HG03460 (cell line): ENCODE measurements at regions not wholly inside any gene's neighbourhood (a gene's known extent, or its start where the extent isn't known, plus 50 kb on each side); places are given as distances from the start of the nearest gene placed in this dataset.
"Not testable (repeated sequence)": the region's sequence is repeated elsewhere in the genome, so short reads cannot be mapped to it uniquely, and the experiment has no call there.

Experiments
- ATAC-seq: cut with Tn5 transposase; IDR thresholded peaks from one replicate; pipeline ENCODE4 v1.9.1; 2021; ENCODE audit not compliant: unreplicated experiment

DNA sequence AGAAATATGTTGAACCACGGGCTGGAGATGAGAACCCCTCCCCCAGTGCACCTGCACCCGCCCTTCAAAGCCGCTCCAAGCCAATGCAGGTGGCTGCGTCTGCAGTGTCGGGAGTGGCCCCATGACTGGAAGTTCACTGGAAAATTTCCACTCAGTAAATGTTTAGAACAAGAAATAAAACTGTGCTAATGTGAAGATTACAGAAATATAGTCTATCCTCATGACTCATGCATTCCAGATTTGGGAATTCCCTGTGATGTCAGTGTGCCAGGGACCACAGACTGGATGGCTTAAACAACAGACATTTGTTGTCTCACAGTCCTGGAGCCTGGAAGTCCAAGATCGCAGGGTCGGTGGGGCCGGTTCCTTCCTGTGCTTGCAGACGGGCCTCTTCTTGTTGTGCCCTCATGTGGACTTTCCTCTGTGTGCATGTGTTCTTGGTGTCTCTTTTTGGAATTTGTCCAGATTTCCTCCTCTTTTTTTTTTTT, 3967.0 kb upstream of the TPTE start:
- ATAC-seq, result not testable (repeated sequence)

- peak; percentile 56 for ATAC-seq
Observed at GRCh38 chr21:6556516-6556915, 3964.9 kb upstream of the TPTE start.

GRCh38 chr21:6557415-6557814, 3964.0 kb upstream of the TPTE start:
- not testable (repeated sequence) for ATAC-seq

DNA sequence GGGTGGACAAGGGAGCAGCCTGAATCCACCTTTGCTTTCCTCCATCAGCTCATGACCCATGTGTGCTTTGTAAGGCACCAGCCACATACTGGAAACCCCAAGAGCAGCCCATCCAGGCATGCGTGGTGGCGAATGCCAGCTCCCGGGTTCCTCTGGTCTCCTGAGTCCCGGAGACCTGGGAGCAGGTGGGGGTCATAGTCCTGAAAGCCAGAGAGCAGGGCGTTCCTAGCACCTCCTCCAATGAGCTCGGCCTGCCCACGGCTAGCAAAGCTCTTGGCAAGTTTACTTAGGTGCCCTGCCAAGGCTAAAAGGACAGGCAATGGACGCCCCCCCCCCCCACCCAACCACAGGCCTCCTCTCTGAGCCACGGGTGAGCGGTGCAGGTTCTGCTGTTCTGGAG, 3960.2 kb upstream of the TPTE start:
- ATAC-seq, result not testable (repeated sequence)

DNA sequence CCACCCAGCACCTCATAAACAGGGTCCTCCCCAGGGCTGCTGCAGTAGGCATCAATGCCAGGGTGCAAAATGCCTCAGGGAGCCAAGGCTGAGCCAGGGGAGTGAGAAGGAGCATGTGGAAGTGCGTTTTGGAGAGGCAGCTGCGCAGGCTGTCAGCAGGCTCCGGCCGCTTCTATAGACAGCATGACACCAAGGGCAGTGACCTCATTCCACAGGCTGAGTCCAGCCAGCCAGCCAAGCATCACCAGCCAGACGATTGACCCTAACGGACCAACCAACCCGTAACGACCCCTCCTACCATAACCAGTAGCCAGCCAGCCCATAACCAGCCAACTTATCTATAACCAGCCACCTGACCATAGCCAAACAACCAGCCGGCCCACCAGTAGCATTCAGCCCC, 3959.8 kb upstream of the TPTE start:
- ATAC-seq, result not testable (repeated sequence)

GRCh38 chr21:6564543-6565166, 3956.7 kb upstream of the TPTE start:
- not testable (repeated sequence) for ATAC-seq

DNA sequence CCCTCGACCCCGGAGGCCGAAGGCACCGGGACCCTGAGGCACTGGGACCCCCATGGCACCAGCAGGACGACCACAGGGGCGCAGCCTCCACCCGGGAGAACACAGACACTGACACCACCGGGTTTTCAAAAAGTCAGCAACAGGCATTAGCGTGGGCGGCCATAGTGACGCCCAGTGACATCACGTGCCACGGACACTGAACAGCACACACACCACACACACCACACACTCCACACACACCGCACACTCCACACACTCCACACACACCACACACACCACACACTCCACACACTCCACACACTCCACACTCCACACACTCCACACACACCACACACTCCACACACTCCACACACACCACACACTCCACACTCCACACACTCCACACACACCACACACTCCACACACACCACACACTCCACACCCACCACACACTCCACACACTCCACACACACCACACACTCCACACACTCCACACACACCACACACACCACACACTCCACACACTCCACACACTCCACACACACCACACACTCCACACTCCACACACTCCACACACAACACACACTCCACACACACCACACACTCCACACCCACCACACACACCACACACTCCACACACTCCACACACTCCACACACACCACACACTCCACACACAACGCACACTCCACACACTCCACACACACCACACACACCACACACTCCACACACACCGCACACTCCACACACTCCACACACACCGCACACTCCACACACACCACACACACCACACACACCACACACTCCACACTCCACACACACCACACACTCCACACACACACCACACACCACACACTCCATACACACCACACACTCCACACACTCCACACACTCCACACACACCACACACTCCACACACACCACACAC, 3955.9 kb upstream of the TPTE start:
- ATAC-seq, result not testable (repeated sequence)

- not testable (repeated sequence) for ATAC-seq
Observed at GRCh38 chr21:6567542-6567941, 3953.8 kb upstream of the TPTE start.

DNA sequence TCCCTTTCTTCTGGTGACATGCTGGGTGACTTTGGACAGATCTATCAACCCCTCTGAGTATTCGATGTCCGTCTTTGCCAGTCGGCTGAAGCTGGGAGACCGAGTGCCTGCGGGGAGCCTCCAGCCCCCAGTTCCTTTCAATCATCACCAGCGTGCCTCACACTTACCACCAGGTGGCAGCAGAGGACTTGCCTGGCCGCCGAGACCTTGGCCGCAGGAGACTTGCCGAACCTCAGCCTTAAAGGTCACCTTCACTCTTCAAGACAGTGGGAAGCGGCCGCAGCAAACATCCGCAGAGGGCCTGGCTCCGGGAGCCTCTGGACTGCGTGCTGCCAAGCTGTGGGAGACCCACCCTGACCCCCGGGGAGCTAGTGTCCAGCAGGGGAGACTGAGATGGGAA, 3952.2 kb upstream of the TPTE start:
- not testable (repeated sequence) for ATAC-seq

GRCh38 chr21:6569587-6570392, 3951.6 kb upstream of the TPTE start:
- ATAC-seq, result peak; percentile 64

GRCh38 chr21:6570700-6571368, 3950.5 kb upstream of the TPTE start:
- not testable (repeated sequence) for ATAC-seq

- not testable (repeated sequence) for ATAC-seq
Observed at GRCh38 chr21:6573576-6573975, 3947.8 kb upstream of the TPTE start.

DNA sequence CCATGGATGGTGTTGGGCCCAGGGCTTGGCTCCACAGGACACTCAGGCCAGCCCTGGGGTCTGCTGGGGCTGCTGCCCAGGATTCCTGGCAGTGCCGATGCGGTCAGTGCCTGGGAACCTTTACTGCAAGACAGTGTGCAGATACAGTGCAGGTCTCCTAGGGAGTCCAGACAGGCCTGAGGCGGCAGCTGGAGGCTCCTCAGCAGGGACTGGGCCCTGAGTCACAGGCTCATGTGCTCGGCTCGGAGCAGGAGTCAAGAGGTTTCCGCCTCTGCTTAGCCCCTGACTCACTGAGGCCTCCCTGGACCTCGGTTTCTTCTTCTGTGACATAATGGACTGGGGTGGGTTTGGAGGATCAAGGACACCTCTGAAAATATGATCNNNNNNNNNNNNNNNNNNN, 3941.6 kb upstream of the TPTE start:
- not testable (repeated sequence) for ATAC-seq
